Endothelial cell (in vitro differentiated cells): ENCODE measurements at regions not wholly inside any gene's neighbourhood (a gene's known extent, or its start where the extent isn't known, plus 50 kb on each side); places are given as distances from the start of the nearest gene placed in this dataset.

Experiments used
- DNase-seq: peaks from one replicate; pipeline ENCODE4 v3.0.0; 2021; ENCODE audit warnings: low spot score
- H3K27ac Mint-ChIP-seq: one replicate; pipeline ENCODE4 v1.8.0; 2021; ENCODE audit warnings: mixed read lengths, inconsistent platforms; ENCODE audit not compliant: unreplicated experiment
- H3K27me3 Mint-ChIP-seq: one replicate; pipeline ENCODE4 v1.8.0; 2021; ENCODE audit warnings: mild to moderate bottlenecking, moderate library complexity, mixed read lengths, inconsistent platforms; ENCODE audit not compliant: unreplicated experiment
- H3K36me3 Mint-ChIP-seq: one replicate; pipeline ENCODE4 v1.8.0; 2021; ENCODE audit warnings: mild to moderate bottlenecking, low read depth, mixed read lengths, inconsistent platforms; ENCODE audit not compliant: unreplicated experiment
- H3K4me1 Mint-ChIP-seq: one replicate; pipeline ENCODE4 v1.8.0; 2021; ENCODE audit warnings: mild to moderate bottlenecking, mixed read lengths, inconsistent platforms; ENCODE audit not compliant: unreplicated experiment
- H3K4me3 Mint-ChIP-seq: one replicate; pipeline ENCODE4 v1.8.0; 2021; ENCODE audit warnings: mild to moderate bottlenecking, mixed read lengths, inconsistent platforms; ENCODE audit not compliant: unreplicated experiment
- H3K9me3 Mint-ChIP-seq: one replicate; pipeline ENCODE4 v1.8.0; 2021; ENCODE audit warnings: mixed read lengths, inconsistent platforms; ENCODE audit not compliant: unreplicated experiment
- CTCF ChIP-seq: fragments of 200-600 bp; sonication (generic); IDR thresholded peaks from one replicate; pipeline ENCODE4 v1.5.0; 2021; ENCODE audit warnings: antibody characterized with exemption; ENCODE audit not compliant: unreplicated experiment

- no peak for TF ChIP-seq CTCF
- no peak overlapping the region for H3K4me3 Mint-ChIP-seq
- H3K27me3 Mint-ChIP-seq, result peaks cover 5% of the 10 kb centered on the region
- no peak for DNase-seq
- no peak overlapping the region for H3K27ac Mint-ChIP-seq
- no peaks in the 10 kb centered on the region for H3K9me3 Mint-ChIP-seq
- H3K36me3 Mint-ChIP-seq, result no peaks in the 10 kb centered on the region
- H3K4me1 Mint-ChIP-seq, result peaks cover 5% of the 10 kb centered on the region
Measured at GRCh38 chr18:29248805-29249204, 1071.9 kb upstream of the CDH2 start.

DNA sequence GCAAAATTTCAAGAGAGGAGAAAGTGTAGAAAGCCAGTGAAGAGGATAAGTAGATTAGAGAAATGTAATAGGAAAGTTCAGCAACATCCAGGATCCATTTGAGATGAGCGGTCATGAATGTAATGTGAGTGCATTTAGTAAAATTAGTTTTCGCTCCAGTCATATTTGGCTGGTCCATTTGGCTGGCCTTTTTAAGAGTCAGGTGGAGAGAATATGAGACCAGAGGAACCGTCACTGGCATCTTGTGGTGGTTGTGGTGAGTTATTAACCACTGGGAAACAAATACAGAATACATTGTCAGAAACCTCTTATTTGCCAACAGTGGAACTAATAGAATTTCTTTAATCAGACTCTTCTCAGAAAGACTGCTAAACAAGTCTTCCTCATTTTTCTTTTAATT is 1064.3 kb upstream of the CDH2 start:
- DNase-seq, result no peak
- no peak for TF ChIP-seq CTCF
- peaks cover 2% of the 10 kb centered on the region for H3K27me3 Mint-ChIP-seq
- no peaks in the 10 kb centered on the region for H3K4me1 Mint-ChIP-seq
- no peaks in the 10 kb centered on the region for H3K9me3 Mint-ChIP-seq
- H3K27ac Mint-ChIP-seq, result no peak overlapping the region
- H3K36me3 Mint-ChIP-seq, result no peaks in the 10 kb centered on the region
- H3K4me3 Mint-ChIP-seq, result no peak overlapping the region

DNA sequence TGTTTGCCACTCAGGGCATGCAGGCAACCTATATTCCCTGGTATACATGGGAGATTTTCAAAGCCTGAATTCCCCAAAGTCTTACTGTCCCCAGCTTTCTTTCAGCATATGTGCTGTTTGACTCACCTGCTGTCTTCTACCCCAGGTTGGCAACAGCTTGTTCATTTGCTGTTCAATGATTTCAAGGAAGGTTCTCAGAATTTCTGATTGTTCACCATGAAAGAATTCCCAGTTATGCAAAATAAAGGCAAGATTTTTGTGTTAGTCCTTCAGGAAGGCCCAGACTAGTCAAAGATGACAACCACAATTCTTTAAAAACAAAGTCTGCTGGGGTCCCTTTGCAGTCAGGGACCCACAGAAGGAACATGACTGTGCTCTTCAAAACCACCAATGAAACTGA is 1057.8 kb upstream of the CDH2 start:
- Mint-ChIP-seq H3K27me3 (peaks cover 2% of the 10 kb centered on the region), H3K4me1 (no peaks in the 10 kb centered on the region), H3K9me3 (no peaks in the 10 kb centered on the region), H3K4me3 (no peak overlapping the region), H3K27ac (no peak overlapping the region), H3K36me3 (no peaks in the 10 kb centered on the region)
- no peak for TF ChIP-seq CTCF
- no peak for DNase-seq

- no peak for DNase-seq
- Mint-ChIP-seq H3K36me3 (no peaks in the 10 kb centered on the region), H3K4me1 (no peaks in the 10 kb centered on the region), H3K27me3 (no peaks in the 10 kb centered on the region), H3K27ac (no peak overlapping the region), H3K4me3 (no peak overlapping the region), H3K9me3 (no peaks in the 10 kb centered on the region)
- TF ChIP-seq CTCF, result no peak
Measured at GRCh38 chr18:29226213-29226612, 1049.3 kb upstream of the CDH2 start.

GRCh38 chr18:29225351-29225750 is 1048.4 kb upstream of the CDH2 start:
- Mint-ChIP-seq H3K4me3 (no peak overlapping the region), H3K36me3 (no peaks in the 10 kb centered on the region), H3K27ac (no peak overlapping the region), H3K9me3 (no peaks in the 10 kb centered on the region), H3K4me1 (no peaks in the 10 kb centered on the region), H3K27me3 (no peaks in the 10 kb centered on the region)
- DNase-seq, result no peak
- TF ChIP-seq CTCF, result no peak
